ENCODE measurements at regions not wholly inside any gene's neighbourhood (a gene's known extent, or its start where the extent isn't known, plus 50 kb on each side); places are given as distances from the start of the nearest gene placed in this dataset.

DNA sequence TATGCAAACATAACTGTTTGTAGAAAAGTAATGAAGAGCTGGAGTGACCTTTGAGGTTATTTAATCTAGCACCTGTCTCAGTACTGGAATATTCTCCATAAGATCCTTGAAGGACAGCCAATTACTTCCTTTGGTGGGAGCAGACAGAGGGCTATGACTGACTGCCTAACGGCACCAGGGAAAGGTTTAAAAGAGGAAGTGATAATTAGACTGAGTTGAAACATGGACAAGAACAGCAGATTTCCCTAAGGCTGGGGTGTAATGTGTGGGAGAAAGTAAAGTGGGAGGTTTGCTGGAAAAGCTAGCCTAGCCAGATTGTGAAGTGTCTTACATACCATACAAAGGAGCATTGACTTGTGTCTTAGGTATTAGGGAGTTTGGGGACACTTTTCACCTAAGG is 191.3 kb upstream of the PCDH9 start:
- DNase-seq (ENCODE audit: low spot score) (no peak), ATAC-seq (ENCODE audit: insufficient number of reproducible peaks, low FRiP score, low read depth) (no peak)
- H3K36me3 ChIP-seq, result no peaks in the 10 kb centered on the region
- H3K27ac ChIP-seq, result no peak overlapping the region
- TF ChIP-seq, protein P1, sequence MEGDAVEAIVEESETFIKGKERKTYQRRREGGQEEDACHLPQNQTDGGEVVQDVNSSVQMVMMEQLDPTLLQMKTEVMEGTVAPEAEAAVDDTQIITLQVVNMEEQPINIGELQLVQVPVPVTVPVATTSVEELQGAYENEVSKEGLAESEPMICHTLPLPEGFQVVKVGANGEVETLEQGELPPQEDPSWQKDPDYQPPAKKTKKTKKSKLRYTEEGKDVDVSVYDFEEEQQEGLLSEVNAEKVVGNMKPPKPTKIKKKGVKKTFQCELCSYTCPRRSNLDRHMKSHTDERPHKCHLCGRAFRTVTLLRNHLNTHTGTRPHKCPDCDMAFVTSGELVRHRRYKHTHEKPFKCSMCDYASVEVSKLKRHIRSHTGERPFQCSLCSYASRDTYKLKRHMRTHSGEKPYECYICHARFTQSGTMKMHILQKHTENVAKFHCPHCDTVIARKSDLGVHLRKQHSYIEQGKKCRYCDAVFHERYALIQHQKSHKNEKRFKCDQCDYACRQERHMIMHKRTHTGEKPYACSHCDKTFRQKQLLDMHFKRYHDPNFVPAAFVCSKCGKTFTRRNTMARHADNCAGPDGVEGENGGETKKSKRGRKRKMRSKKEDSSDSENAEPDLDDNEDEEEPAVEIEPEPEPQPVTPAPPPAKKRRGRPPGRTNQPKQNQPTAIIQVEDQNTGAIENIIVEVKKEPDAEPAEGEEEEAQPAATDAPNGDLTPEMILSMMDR (IDR thresholded peaks at IDR 0.05), result no peak
- H3K4me1 ChIP-seq (ENCODE audit: control insufficient read depth in 1 of 2, low read depth in 2 of 2), result no peaks in the 10 kb centered on the region
- no peaks in the 10 kb centered on the region for H3K27me3 ChIP-seq (replicated peaks; ENCODE audit: insufficient read depth)
- H3K4me3 ChIP-seq, result no peak overlapping the region
- H3K9me3 ChIP-seq, result no peaks in the 10 kb centered on the region

DNA sequence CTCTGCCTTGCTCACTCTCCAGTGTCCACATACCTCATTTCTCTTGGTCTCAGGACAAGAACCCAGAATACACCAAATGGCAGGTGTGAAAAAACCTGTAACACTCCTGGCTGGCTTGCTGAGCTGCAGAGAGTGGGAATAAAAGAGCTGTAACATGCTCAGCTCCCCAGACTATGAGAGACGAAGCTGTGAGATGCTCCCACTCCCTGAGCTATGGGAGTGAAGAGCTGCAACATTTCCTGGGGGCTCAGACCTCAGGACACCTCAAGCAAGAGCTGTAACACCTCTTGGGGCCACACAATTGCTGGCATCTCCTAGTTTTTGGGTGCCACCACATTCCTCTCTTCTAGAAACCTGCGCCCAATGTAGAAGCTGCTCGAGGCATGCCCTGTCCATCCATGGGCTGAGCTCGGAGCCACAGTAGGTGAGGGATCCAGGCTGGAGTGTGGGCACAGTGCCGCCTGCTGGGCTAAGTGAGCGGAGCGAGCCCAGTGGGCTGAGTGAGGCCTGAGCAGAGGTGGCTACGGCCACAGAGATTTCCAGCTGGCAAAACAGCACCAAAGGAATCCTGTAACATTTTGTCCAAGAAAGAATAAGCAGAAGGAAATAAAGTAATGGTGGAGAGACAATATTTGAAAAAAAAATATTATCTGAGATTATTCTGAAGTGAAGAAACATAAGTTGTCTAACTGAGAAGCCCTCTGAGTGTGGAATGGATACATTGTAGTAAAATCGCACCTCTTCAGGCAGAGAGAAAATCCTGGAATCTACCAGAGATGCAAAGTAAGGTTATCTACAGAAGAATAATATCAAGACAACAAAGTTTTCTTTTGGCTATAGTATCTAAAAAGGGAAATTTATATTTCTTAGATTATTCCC is 186.2 kb upstream of the PCDH9 start:
- Histone ChIP-seq H3K27ac (no peak overlapping the region), H3K4me1 (ENCODE audit: control insufficient read depth in 1 of 2, low read depth in 2 of 2) (no peaks in the 10 kb centered on the region), H3K27me3 (replicated peaks; ENCODE audit: insufficient read depth) (no peaks in the 10 kb centered on the region), H3K4me3 (no peak overlapping the region), H3K9me3 (no peaks in the 10 kb centered on the region), H3K36me3 (no peaks in the 10 kb centered on the region)
- ATAC-seq (ENCODE audit: insufficient number of reproducible peaks, low FRiP score, low read depth), result no peak
- DNase-seq (ENCODE audit: low spot score), result no peak
- TF ChIP-seq, protein P1 (IDR thresholded peaks at IDR 0.05), result no peak

DNA sequence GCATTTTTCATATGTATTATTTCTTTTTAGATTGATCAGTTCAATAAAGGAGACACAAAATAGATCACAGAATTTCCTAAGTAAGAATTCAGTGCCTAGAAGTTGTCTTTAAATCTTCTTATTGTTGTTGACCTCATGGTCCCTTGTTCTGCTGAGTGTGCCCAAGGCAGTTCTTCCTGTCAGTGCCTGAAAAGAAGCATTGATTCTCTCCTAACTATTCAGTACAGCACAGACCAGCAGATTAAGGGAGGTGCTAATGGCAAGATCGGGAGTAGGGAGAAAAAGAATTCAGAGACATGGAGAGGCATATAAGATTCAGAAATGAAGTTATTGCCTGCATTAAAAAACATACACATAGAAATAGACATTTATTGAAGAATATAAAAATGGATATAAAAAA is 180.5 kb upstream of the PCDH9 start:
- ATAC-seq (ENCODE audit: insufficient number of reproducible peaks, low FRiP score, low read depth) (no peak), DNase-seq (ENCODE audit: low spot score) (no peak)
- H3K27me3 ChIP-seq (replicated peaks; ENCODE audit: insufficient read depth), result no peaks in the 10 kb centered on the region
- no peak overlapping the region for H3K4me3 ChIP-seq
- no peaks in the 10 kb centered on the region for H3K4me1 ChIP-seq (ENCODE audit: control insufficient read depth in 1 of 2, low read depth in 2 of 2)
- no peaks in the 10 kb centered on the region for H3K36me3 ChIP-seq
- TF ChIP-seq, protein P1 (IDR thresholded peaks at IDR 0.05), result no peak
- H3K27ac ChIP-seq, result no peak overlapping the region
- no peaks in the 10 kb centered on the region for H3K9me3 ChIP-seq

DNA sequence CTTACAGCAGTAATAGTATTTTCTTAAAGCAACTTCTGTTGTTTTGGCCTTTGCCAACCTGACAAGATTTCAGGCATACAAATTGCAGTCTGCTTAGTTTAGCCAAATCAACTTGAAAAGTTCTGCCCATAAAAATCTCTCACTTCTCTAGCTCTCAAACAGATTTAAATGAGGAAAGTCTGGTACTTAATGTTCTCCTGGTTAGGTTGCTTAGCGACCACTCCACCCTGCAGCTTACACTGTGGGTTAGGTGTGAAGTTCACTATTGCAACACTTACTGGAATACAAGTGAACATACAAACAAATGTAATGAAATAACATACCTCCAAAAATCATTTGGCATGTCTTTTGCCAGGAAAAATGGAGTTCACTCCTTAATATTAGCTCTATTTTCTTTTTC is 178.7 kb upstream of the PCDH9 start:
- H3K27ac ChIP-seq, result no peak overlapping the region
- TF ChIP-seq, protein P1 (IDR thresholded peaks at IDR 0.05), result no peak
- H3K36me3 ChIP-seq, result no peaks in the 10 kb centered on the region
- no peak for ATAC-seq (ENCODE audit: insufficient number of reproducible peaks, low FRiP score, low read depth)
- no peaks in the 10 kb centered on the region for H3K27me3 ChIP-seq (replicated peaks; ENCODE audit: insufficient read depth)
- H3K9me3 ChIP-seq, result no peaks in the 10 kb centered on the region
- H3K4me1 ChIP-seq (ENCODE audit: control insufficient read depth in 1 of 2, low read depth in 2 of 2), result no peaks in the 10 kb centered on the region
- H3K4me3 ChIP-seq, result no peak overlapping the region
- DNase-seq (ENCODE audit: low spot score), result no peak

DNA sequence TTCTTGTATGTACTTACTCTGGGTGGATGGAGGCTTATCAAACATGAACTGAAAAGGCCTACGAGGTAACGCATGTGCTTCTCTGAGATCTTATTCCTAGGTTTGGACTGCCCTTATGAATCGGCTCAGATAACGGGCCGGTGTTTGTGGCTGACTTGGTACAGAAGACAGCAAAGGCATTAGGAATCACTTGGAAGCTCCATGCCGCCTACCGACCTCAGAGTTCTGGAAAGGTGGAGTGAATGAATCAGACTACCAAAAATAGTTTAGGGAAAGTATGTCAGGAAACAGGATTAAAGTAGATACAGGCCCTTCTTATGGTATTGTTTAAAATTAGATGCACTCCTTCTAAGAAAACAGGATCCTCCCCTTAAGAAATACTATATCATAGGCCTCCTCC is 172.4 kb upstream of the PCDH9 start:
- no peak for DNase-seq (ENCODE audit: low spot score)
- no peaks in the 10 kb centered on the region for H3K4me1 ChIP-seq (ENCODE audit: control insufficient read depth in 1 of 2, low read depth in 2 of 2)
- TF ChIP-seq, protein P1 (IDR thresholded peaks at IDR 0.05), result no peak
- no peaks in the 10 kb centered on the region for H3K36me3 ChIP-seq
- H3K4me3 ChIP-seq, result no peak overlapping the region
- ATAC-seq (ENCODE audit: insufficient number of reproducible peaks, low FRiP score, low read depth), result no peak
- no peaks in the 10 kb centered on the region for H3K27me3 ChIP-seq (replicated peaks; ENCODE audit: insufficient read depth)
- H3K9me3 ChIP-seq, result no peaks in the 10 kb centered on the region
- H3K27ac ChIP-seq, result no peak overlapping the region
